ENCODE measurements at regions not wholly inside any gene's neighbourhood (a gene's known extent, or its start where the extent isn't known, plus 50 kb on each side); places are given as distances from the start of the nearest gene placed in this dataset.

- no peak for DNase-seq (ENCODE audit: low spot score)
- no peak for TF ChIP-seq CTCF (IDR thresholded peaks at IDR 0.05)
- no peak for ATAC-seq (ENCODE audit: low FRiP score)
Observed at GRCh38 chr2:145777914-145778313, 1258.0 kb upstream of the ZEB2 start.

- TF ChIP-seq CTCF (IDR thresholded peaks at IDR 0.05) = no peak
- ATAC-seq (ENCODE audit: low FRiP score) (no peak), DNase-seq (ENCODE audit: low spot score) (no peak)
Observed at GRCh38 chr2:145777297-145777696, 1257.4 kb upstream of the ZEB2 start.

- DNase-seq (ENCODE audit: low spot score) (no peak), ATAC-seq (ENCODE audit: low FRiP score) (no peak)
- TF ChIP-seq CTCF (IDR thresholded peaks at IDR 0.05) = no peak
Observed at GRCh38 chr2:145775591-145775990, 1255.7 kb upstream of the ZEB2 start.

- DNase-seq (ENCODE audit: low spot score) = no peak
- TF ChIP-seq CTCF (IDR thresholded peaks at IDR 0.05) = no peak
- ATAC-seq (ENCODE audit: low FRiP score) = no peak
Observed at GRCh38 chr2:145771525-145771924, 1251.6 kb upstream of the ZEB2 start.

- DNase-seq (ENCODE audit: low spot score) = no peak
- no peak for ATAC-seq (ENCODE audit: low FRiP score)
- TF ChIP-seq CTCF (IDR thresholded peaks at IDR 0.05) = no peak
Observed at GRCh38 chr2:145769011-145769716, 1249.2 kb upstream of the ZEB2 start.

- DNase-seq (ENCODE audit: low spot score) = no peak
- TF ChIP-seq CTCF (IDR thresholded peaks at IDR 0.05) = no peak
- no peak for ATAC-seq (ENCODE audit: low FRiP score)
Observed at GRCh38 chr2:145765874-145766273, 1246.0 kb upstream of the ZEB2 start.

- DNase-seq (ENCODE audit: low spot score) (no peak), ATAC-seq (ENCODE audit: low FRiP score) (no peak)
- TF ChIP-seq CTCF (IDR thresholded peaks at IDR 0.05) = no peak
Observed at GRCh38 chr2:145764631-145765030, 1244.7 kb upstream of the ZEB2 start.

All from omental fat pad (tissue), 3 donors.